CD4-positive, alpha-beta memory T cell (primary cell): ENCODE measurements at regions not wholly inside any gene's neighbourhood (a gene's known extent, or its start where the extent isn't known, plus 50 kb on each side); places are given as distances from the start of the nearest gene placed in this dataset.

Experiments used
- CTCF ChIA-PET: fragments of 350-600 bp; sonication (Branson Sonifier 250); formaldehyde crosslinking; loops from one replicate; lab custom pipeline; 2021; ENCODE audit warnings: inconsistent platforms; ENCODE audit not compliant: partially characterized antibody; lab: Charles Lee
- POLR2A ChIA-PET: fragments of 350-600 bp; sonication (Branson Sonifier 250); formaldehyde crosslinking; loops from one replicate; lab custom pipeline; 2021; ENCODE audit not compliant: partially characterized antibody; lab: Charles Lee
- DNase-seq, 5 donors: peaks; one replicate each; pipeline versions ENCODE4 v3.0.0 to v3.0.0-alpha.2; 2020 to 2022; ENCODE audit warnings: mixed read lengths in 1 of 5
- H3K27ac ChIP-seq: one replicate; pipeline ENCODE4 v1.7.0; 2013; ENCODE audit warnings: low read depth, low read length
- H3K27me3 ChIP-seq: 2 replicates; pipeline ENCODE4 v1.7.0; 2013; ENCODE audit warnings: mild to moderate bottlenecking, low read length, moderate library complexity; ENCODE audit not compliant: insufficient read depth
- H3K36me3 ChIP-seq: 2 replicates; pipeline ENCODE4 v1.7.0; 2013; ENCODE audit warnings: mild to moderate bottlenecking, low read length, moderate library complexity; ENCODE audit not compliant: insufficient read depth
- H3K4me1 ChIP-seq: 2 replicates; pipeline ENCODE4 v1.7.0; 2013; ENCODE audit warnings: mild to moderate bottlenecking, low read length, moderate library complexity; ENCODE audit not compliant: insufficient read depth
- H3K4me3 ChIP-seq, 2 donors: one replicate each; pipeline ENCODE4 v1.7.0; 2013; ENCODE audit warnings: low read length in 2 of 2, mild to moderate bottlenecking in 1 of 2
- H3K9me3 ChIP-seq, 2 donors: one replicate each; pipeline ENCODE4 v1.7.0; 2013; ENCODE audit warnings: low read length in 2 of 2, control low read depth in 1 of 2; ENCODE audit not compliant: control insufficient read depth in 1 of 2
- H3K27ac Mint-ChIP-seq, 7 donors: one replicate each; pipeline ENCODE4 v1.8.0; 2020 to 2021; ENCODE audit warnings: mixed read lengths in 7 of 7, mild to moderate bottlenecking in 6 of 7, inconsistent platforms in 3 of 7, moderate library complexity in 3 of 7
- H3K27me3 Mint-ChIP-seq, 2 donors: one replicate each; pipeline ENCODE4 v1.8.0; 2020 to 2021; ENCODE audit warnings: mixed read lengths in 2 of 2
- H3K36me3 Mint-ChIP-seq, 2 donors: one replicate each; pipeline ENCODE4 v1.8.0; 2020 to 2021; ENCODE audit warnings: mixed read lengths in 2 of 2, inconsistent platforms in 1 of 2, mild to moderate bottlenecking in 1 of 2
- H3K4me1 Mint-ChIP-seq, 4 donors: one replicate each; pipeline ENCODE4 v1.8.0; 2020 to 2021; ENCODE audit warnings: mixed read lengths in 4 of 4, mild to moderate bottlenecking in 1 of 4
- H3K4me3 Mint-ChIP-seq, 8 donors: one replicate each; pipeline ENCODE4 v1.8.0; 2020 to 2021; ENCODE audit warnings: mixed read lengths in 8 of 8, mild to moderate bottlenecking in 7 of 8, moderate library complexity in 6 of 8, inconsistent platforms in 3 of 8
- H3K9me3 Mint-ChIP-seq, 8 donors: one replicate each; pipeline ENCODE4 v1.8.0; 2020 to 2021; ENCODE audit warnings: mixed read lengths in 8 of 8, mild to moderate bottlenecking in 5 of 8, inconsistent platforms in 3 of 8, moderate library complexity in 1 of 8
- intact Hi-C: fragments of 100-400 bp; cut with micrococcal nuclease; formaldehyde crosslinking; loops from one replicate; pipeline ENCODE4 v1.15.1; 2023

DNA sequence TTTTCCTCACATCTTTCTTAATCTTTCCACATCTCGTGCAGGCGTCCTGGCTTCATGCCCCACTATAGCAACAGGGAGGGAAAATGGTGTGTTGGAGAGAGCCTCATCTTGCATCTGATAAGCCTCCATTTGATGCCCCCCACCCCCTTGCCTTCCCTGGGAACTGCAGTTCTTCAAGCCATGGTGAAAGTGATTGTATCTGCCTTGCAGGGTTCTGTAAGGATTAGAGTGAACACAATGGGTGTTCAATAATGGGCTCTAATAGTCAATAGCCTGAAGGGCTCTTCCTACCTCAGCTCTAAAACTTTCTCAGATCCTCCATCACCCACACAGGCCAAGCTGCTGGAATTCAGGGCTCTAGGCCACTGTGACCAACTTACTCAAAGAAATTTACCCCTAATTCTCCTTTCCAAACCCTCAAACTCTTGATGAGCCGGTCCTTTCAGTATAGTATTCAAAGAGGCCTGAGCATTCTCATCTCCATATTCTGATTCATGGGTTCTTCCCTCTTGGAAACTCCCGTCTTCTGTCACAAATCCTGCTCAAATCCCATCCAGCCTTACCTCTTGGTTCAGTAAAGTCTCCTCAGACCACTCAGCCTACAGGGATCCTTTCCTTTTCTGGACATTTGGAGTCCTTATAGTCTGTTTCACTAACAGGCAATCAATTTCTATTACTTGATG lies 128.3 kb upstream of the TRIM2 start:
- Histone ChIP-seq H3K36me3 (no peaks in the 10 kb centered on the region), H3K9me3 (no peaks in the 10 kb centered on the region), H3K27ac (no peak overlapping the region), H3K4me3 (no peak overlapping the region), H3K4me1 (peaks cover 31% of the 10 kb centered on the region), H3K27me3 (no peaks in the 10 kb centered on the region)
- Mint-ChIP-seq H3K27me3 (peaks cover 0 to 3% of the 10 kb centered on the region in 2 donors), H3K9me3 (peaks cover 0 to 4% (median 2%) of the 10 kb centered on the region in 8 donors), H3K27ac (peak overlapping the region in 1 of 7 donors; percentile 5), H3K4me3 (peak overlapping the region in 1 of 8 donors; percentile 13), H3K36me3 (peaks cover 0 to 3% of the 10 kb centered on the region in 2 donors), H3K4me1 (peaks cover 15 to 41% (median 29%) of the 10 kb centered on the region in 4 donors)
- POLR2A ChIA-PET, result no interaction called here
- no peak for DNase-seq
- intact Hi-C loops, result no loop called here
- CTCF ChIA-PET, result interaction anchor here (0.6 to 3.8 kb wide), 5 partner anchors 9 to 1545 kb away, joined by 3 to 50 read pairs (median 5); no protein-coding TSS in a partner anchor

DNA sequence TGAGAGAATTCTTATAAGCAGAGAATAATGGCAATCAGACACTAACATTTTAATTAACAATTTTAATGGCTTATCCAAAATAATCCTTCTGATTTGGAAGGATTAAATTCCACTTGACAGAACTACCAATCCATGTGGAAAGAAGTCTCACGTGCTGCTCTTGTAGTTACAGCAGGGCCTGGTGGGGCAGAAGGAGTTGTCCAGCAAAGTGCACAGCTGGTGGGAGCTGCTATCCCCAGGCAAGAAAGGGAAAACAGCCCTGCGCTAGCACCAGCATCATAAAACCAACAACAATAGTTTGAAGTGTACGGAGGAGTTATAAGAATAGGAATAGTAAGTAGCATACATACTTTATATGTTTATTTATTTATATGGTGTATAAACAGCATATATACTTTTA lies 127.4 kb upstream of the TRIM2 start:
- Histone ChIP-seq H3K4me3 (no peak overlapping the region), H3K27ac (no peak overlapping the region), H3K4me1 (peaks cover 38% of the 10 kb centered on the region), H3K36me3 (no peaks in the 10 kb centered on the region), H3K9me3 (no peaks in the 10 kb centered on the region), H3K27me3 (no peaks in the 10 kb centered on the region)
- peaks cover 17 to 47% (median 33%) of the 10 kb centered on the region in 4 donors for H3K4me1 Mint-ChIP-seq
- intact Hi-C loops, result no loop called here
- ChIA-PET POLR2A (no interaction called here), CTCF (interaction anchor here (1.6 to 3.8 kb wide), 2 partner anchors 8 to 51 kb away, joined by 5 to 50 read pairs; no protein-coding TSS in a partner anchor)
- no peak overlapping the region for H3K4me3 Mint-ChIP-seq
- DNase-seq, result no peak
- no peaks in the 10 kb centered on the region for H3K36me3 Mint-ChIP-seq
- peaks cover 0 to 1% (median 0%) of the 10 kb centered on the region in 8 donors for H3K9me3 Mint-ChIP-seq
- peaks cover 0 to 3% of the 10 kb centered on the region in 2 donors for H3K27me3 Mint-ChIP-seq
- no peak overlapping the region for H3K27ac Mint-ChIP-seq

DNA sequence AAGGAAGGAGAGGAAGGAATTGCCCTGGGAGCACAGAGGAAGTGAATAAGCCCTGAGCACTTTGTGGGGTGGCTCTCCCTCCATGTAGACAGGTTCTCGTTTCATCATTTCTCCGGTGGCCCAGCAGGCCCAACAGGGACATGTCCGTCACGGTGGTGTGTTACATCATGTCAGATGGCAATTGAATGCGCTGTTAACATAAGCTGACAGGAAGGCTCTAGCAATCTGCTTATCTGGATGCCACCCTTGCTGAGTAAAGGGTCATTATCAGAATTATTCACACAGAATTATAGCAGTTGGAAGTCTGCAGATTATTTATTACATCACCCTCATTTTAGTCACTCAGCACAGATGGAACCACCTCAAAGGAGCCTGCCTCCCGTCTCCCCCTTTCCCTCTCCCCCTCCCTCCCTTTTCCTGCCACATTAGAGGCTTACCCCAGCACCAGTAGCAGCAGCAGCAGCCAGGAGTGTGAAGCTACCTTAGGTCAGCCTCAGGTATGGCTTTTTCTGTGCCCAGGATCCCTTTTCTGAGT lies 124.3 kb upstream of the TRIM2 start:
- H3K4me1 ChIP-seq, result peaks cover 53% of the 10 kb centered on the region
- Mint-ChIP-seq H3K27ac (peak overlapping the region in 3 of 7 donors; percentile 55 to 71 (median 68)), H3K27me3 (peaks cover 0 to 3% of the 10 kb centered on the region in 2 donors), H3K9me3 (no peaks in the 10 kb centered on the region), H3K4me1 (peaks cover 26 to 55% (median 40%) of the 10 kb centered on the region in 4 donors), H3K4me3 (peak overlapping the region in 2 of 8 donors; percentile 4 to 21), H3K36me3 (no peaks in the 10 kb centered on the region)
- no peaks in the 10 kb centered on the region for H3K9me3 ChIP-seq
- intact Hi-C loops, result loop anchor here (5.0 to 10.0 kb wide), 2 partner anchors 167 to 1965 kb away; no protein-coding TSS in a partner anchor
- no peak overlapping the region for H3K27ac ChIP-seq
- ChIA-PET POLR2A (interaction anchor here (0.9 kb wide), 1 partner anchor 47 kb away, joined by 4 read pairs; no protein-coding TSS in a partner anchor), CTCF (interaction anchor here (1.2 to 6.7 kb wide), 7 partner anchors 9 to 232 kb away, joined by 3 to 555 read pairs (median 4); no protein-coding TSS in a partner anchor)
- no peaks in the 10 kb centered on the region for H3K27me3 ChIP-seq
- no peaks in the 10 kb centered on the region for H3K36me3 ChIP-seq
- no peak overlapping the region for H3K4me3 ChIP-seq
- DNase-seq, result peak in 3 of 5 donors; percentile 11 to 38 (median 24)

DNA sequence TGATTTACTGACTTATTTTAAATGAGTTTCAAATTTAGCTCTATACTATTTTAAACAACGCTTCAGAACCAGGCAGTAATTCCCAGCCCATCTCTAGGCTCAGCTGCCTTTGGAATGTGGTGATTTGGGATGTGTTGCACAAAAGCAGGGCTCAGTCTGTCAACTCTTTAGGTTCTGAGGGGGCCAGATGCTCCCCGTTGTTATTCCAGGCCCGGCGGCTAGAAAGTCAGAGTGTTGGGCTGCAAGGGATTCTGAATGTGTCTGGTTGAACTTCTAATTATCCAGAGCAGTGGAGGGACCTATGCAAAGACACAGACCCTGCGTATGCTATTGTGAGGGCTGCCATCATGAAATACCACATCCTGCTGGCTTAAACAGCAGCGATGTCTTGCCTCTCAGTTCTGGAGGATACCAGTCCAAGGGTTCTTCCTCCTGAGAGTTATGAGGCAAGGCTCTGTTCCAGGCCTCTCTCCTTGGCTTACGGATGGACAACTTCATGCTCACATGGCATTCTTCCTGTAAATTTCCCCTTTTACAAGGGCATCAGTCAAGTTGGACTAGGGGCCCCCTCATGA lies 123.2 kb upstream of the TRIM2 start:
- Mint-ChIP-seq H3K4me1 (peaks cover 30 to 56% (median 43%) of the 10 kb centered on the region in 4 donors), H3K4me3 (no peak overlapping the region), H3K36me3 (no peaks in the 10 kb centered on the region), H3K27ac (peak overlapping the region in 1 of 7 donors; percentile 55), H3K27me3 (peaks cover 0 to 3% of the 10 kb centered on the region in 2 donors), H3K9me3 (no peaks in the 10 kb centered on the region)
- Histone ChIP-seq H3K27me3 (no peaks in the 10 kb centered on the region), H3K4me1 (peaks cover 57% of the 10 kb centered on the region), H3K27ac (no peak overlapping the region), H3K36me3 (no peaks in the 10 kb centered on the region), H3K4me3 (no peak overlapping the region), H3K9me3 (no peaks in the 10 kb centered on the region)
- ChIA-PET POLR2A (interaction anchor here (0.9 kb wide), 1 partner anchor 46 kb away, joined by 4 read pairs; no protein-coding TSS in a partner anchor), CTCF (interaction anchor here (0.7 to 6.7 kb wide), 7 partner anchors 12 to 233 kb away, joined by 3 to 555 read pairs (median 28); no protein-coding TSS in a partner anchor)
- DNase-seq, result no peak
- intact Hi-C loops, result loop anchor here (5.0 to 10.0 kb wide), 2 partner anchors 166 to 1966 kb away; no protein-coding TSS in a partner anchor

DNA sequence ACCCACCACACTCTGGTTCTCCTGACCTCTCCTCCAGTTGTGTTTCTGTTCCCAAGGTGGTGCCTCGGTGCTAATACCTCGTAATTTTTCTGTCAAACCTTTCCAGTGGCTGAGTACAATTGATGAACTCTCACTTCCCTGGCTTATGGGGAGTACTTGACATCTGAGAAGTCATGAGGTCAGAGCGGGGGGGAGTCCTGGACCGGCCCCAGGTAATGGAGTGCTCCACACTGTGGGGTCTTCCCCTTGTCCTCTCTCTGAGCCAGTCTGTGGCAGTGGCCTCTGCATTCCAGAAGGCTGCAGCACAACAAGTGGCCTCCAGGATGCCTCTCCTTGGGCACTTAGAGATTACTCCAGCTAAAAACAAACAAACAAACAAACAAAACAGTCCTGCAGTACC lies 122.5 kb upstream of the TRIM2 start:
- intact Hi-C loops, result loop anchor here (5.0 to 10.0 kb wide), 2 partner anchors 166 to 1967 kb away; no protein-coding TSS in a partner anchor

DNA sequence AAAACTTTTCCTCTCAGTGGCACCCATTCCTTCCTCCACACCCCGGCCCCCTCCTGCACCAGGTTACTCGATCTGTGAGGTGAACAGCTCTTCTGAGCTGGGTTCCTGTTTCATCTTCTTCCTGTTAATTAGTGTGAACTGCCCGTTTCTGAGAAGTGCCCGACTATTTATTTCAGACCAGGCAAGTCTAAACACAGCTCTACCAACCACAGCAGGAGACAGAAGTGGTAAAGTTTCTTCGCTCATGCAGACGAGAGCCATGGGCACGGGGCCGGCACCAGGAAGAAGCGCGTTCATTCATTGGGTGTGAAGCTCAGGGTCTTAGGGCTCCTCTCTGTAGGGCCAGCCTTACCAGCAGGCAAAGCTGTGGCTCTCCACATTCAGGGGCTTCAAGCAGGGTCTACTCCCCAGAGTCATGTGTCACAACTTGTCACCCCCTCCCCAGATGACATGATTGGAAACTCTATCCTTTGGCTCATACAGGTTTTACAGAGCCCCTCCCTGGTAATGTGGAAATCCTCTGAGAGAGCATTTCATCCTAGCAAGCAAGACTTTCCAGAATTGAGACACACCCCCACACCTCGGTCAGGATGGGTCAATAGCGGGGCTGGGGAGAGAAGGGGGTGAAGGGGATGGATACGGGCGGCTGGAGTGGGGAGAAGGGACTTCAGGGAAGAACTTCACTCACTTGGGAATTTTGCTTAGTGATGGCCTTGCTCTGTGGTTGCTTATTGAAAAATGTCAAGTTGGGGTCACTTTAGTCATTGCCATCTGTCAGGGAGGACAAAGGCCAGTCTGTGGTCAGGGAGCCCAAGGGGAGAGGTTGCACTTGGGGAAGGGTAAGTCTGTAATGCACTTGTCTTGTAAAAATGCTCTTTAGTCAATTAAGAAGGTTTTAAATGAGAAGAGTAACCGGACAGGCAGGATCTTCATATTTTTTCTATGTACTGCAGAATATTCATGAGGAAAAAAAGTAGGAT lies 121.6 kb upstream of the TRIM2 start:
- DNase-seq, result peak in 1 of 5 donors; percentile 11
- POLR2A ChIA-PET, result interaction anchor here (1.2 to 3.8 kb wide), 3 partner anchors 30 to 44 kb away, joined by 3 to 50 read pairs (median 21); no protein-coding TSS in a partner anchor
- Mint-ChIP-seq H3K9me3 (no peaks in the 10 kb centered on the region), H3K4me3 (peak overlapping the region in 7 of 8 donors; percentile 21 to 83 (median 51)), H3K4me1 (peaks cover 30 to 56% (median 43%) of the 10 kb centered on the region in 4 donors), H3K27me3 (peaks cover 0 to 3% of the 10 kb centered on the region in 2 donors), H3K36me3 (no peaks in the 10 kb centered on the region), H3K27ac (peak overlapping the region; percentile 36 to 81 (median 62))
- Histone ChIP-seq H3K4me3 (no peak overlapping the region), H3K27me3 (no peaks in the 10 kb centered on the region), H3K27ac (no peak overlapping the region), H3K4me1 (peaks cover 57% of the 10 kb centered on the region), H3K36me3 (no peaks in the 10 kb centered on the region), H3K9me3 (no peaks in the 10 kb centered on the region)
- intact Hi-C loops, result loop anchor here (1.0 to 10.0 kb wide), 4 partner anchors 46 to 1968 kb away; no protein-coding TSS in a partner anchor
- CTCF ChIA-PET, result interaction anchor here (0.6 to 6.7 kb wide), 30 partner anchors 8 to 561 kb away, joined by 3 to 555 read pairs (median 4); partner anchors contain the start of gene TIGD4

More for the DNA sequence above, 122.5 kb upstream of the TRIM2 start:
- no peaks in the 10 kb centered on the region for H3K36me3 ChIP-seq
- Mint-ChIP-seq H3K4me3 (peak overlapping the region in 2 of 8 donors; percentile 54 to 78), H3K27me3 (peaks cover 0 to 3% of the 10 kb centered on the region in 2 donors), H3K27ac (peak overlapping the region in 1 of 7 donors; percentile 81), H3K9me3 (no peaks in the 10 kb centered on the region), H3K4me1 (peaks cover 30 to 56% (median 43%) of the 10 kb centered on the region in 4 donors), H3K36me3 (no peaks in the 10 kb centered on the region)
- POLR2A ChIA-PET, result interaction anchor here (1.2 to 2.7 kb wide), 2 partner anchors 31 to 33 kb away, joined by 3 to 21 read pairs; no protein-coding TSS in a partner anchor
- CTCF ChIA-PET, result interaction anchor here (0.7 to 6.7 kb wide), 10 partner anchors 11 to 562 kb away, joined by 3 to 555 read pairs (median 12); no protein-coding TSS in a partner anchor
- no peak for DNase-seq
- H3K4me1 ChIP-seq, result peaks cover 57% of the 10 kb centered on the region
- H3K4me3 ChIP-seq, result no peak overlapping the region
- H3K27me3 ChIP-seq, result no peaks in the 10 kb centered on the region
- no peak overlapping the region for H3K27ac ChIP-seq
- no peaks in the 10 kb centered on the region for H3K9me3 ChIP-seq
